ENCODE measurements at regions not wholly inside any gene's neighbourhood (a gene's known extent, or its start where the extent isn't known, plus 50 kb on each side); places are given as distances from the start of the nearest gene placed in this dataset.
"Not testable (repeated sequence)": the region's sequence is repeated elsewhere in the genome, so short reads cannot be mapped to it uniquely, and the experiment has no call there.

GRCh38 chr14:106011631-106012360, 485.4 kb downstream of the TMEM121 start:
- ATAC-seq (ENCODE audit: poor library complexity); intact Hi-C loops (cut with DNase I); DNase-seq: not testable (repeated sequence)

- ATAC-seq (ENCODE audit: poor library complexity); intact Hi-C loops (cut with DNase I); DNase-seq: not testable (repeated sequence)
These were observed 486.0 kb downstream of the TMEM121 start for GRCh38 chr14:106012361-106012725.

DNA sequence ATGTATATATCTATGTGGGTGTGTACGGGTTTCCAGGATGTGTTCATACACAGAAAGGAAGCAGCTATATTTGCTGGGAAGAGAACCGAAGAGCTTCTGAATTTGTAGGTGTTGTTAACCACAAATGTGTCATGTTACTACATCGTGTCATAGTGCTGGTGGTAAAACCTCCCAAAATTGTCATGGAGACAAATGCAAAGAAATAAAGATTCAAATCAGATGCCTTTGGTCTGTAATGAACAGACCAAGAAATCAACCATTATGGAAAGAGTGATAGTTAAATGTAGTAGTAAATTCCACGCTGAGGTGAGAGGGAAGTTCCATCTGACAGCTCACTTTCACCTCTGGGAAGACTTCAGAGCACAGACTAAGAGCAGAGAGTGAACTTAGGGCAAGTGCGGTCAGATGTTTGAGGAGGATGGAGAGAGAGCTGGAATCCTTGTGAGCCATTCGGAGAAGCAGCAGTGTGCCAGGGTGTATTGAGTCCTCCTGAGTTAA, 487.5 kb downstream of the TMEM121 start:
- no peak for ATAC-seq (ENCODE audit: poor library complexity)

DNA sequence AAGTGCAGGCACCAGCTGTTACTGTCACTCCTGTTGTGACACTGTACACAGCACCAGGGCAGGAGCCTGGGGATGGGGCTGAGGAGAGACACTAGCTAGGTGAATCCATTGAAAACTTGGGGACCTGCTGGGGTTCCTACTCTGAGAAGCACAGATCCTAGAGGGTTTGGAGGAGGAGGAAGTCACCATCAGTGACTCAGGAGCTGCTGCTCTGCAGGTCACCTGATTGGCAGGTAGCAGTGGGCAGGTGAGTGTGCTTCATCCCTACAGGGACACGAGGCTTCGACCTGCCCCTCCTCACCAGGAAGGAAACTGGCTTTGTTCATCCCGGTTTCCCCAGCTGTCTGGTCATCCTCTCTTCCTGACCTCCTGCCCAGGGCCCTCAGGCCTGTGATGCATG, 491.6 kb downstream of the TMEM121 start:
- DNase-seq; intact Hi-C loops (cut with DNase I); ATAC-seq (ENCODE audit: poor library complexity): not testable (repeated sequence)

More for the DNA sequence above, 487.5 kb downstream of the TMEM121 start:
- intact Hi-C loops (cut with DNase I) = no loop called here
- DNase-seq = no peak

GRCh38 chr14:106021832-106022231, 495.4 kb downstream of the TMEM121 start:
- ATAC-seq (ENCODE audit: poor library complexity) (no peak), DNase-seq (no peak)
- intact Hi-C loops (cut with DNase I) = no loop called here

DNA sequence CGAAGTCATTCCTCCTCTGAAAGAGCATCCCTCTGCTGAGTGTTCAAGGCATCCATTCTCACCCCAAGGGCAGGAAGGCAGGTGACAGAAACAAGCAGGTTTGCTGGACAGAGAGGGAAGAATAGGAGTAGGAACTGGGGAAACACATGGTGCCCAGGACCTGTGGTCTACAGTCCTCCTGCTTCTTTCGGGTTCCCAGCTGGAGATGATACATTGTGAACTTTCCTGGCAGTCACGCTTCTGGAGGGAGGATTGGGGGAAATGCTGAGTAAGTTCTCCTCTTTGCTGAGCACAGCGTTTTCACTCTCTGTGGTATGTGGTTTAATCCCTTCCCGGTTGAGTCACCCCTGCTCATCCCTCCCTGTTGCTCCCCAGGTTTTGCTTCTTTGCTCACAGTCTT, 496.3 kb downstream of the TMEM121 start:
- DNase-seq; ATAC-seq (ENCODE audit: poor library complexity); intact Hi-C loops (cut with DNase I): not testable (repeated sequence)

DNA sequence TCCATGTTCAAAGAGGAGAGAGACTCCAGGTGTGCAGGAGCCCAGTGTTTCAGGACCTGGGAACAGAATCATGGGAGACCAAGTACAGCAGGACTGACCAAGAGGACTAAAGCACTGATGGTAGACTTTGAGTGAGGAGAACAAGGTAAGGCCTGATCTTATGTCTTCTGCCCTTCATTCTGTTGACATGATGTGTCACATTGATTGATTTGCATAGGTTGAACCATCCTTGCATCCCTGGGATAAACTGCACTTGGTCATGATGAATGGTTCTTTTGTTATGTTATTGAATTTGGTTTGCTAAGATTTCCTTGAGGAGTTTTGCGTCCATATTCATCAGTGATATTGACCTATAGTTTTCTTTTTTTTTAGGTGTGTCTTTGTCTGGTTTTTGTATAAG, 497.0 kb downstream of the TMEM121 start:
- intact Hi-C loops (cut with DNase I) = no loop called here
- ATAC-seq (ENCODE audit: poor library complexity) (no peak), DNase-seq (no peak)

- DNase-seq (no peak), ATAC-seq (ENCODE audit: poor library complexity) (no peak)
- intact Hi-C loops (cut with DNase I) = no loop called here
These were observed 498.7 kb downstream of the TMEM121 start for GRCh38 chr14:106024983-106025604.

GRCh38 chr14:106026026-106026425, 499.6 kb downstream of the TMEM121 start:
- intact Hi-C loops (cut with DNase I) = no loop called here
- no peak for DNase-seq
- no peak for ATAC-seq (ENCODE audit: poor library complexity)

DNA sequence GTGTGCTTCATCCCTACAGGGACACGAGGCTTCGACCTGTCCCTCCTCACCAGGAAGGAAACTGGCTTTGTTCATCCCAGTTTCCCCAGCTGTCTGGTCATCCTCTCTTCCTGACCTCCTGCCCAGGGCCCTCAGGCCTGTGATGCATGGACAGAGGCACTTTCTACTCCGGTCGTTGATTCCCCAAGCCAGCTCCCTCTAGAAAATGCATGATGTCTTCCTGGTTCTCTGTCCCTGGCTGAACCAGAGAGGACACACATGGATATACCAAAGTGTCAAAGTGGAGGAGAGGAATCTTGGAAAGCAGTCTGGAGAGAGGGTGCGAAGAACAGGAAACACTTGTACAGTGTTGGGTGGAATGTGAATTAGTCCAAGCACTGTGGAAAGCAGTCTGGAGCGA, 501.4 kb downstream of the TMEM121 start:
- DNase-seq; intact Hi-C loops (cut with DNase I); ATAC-seq (ENCODE audit: poor library complexity): not testable (repeated sequence)

- ATAC-seq (ENCODE audit: poor library complexity) = no peak
- intact Hi-C loops (cut with DNase I) = no loop called here
- no peak for DNase-seq
These were observed 503.6 kb downstream of the TMEM121 start for GRCh38 chr14:106029959-106030358.

- no peak for ATAC-seq (ENCODE audit: poor library complexity)
- intact Hi-C loops (cut with DNase I) = no loop called here
- no peak for DNase-seq
These were observed 511.0 kb downstream of the TMEM121 start for GRCh38 chr14:106037380-106037779.

DNA sequence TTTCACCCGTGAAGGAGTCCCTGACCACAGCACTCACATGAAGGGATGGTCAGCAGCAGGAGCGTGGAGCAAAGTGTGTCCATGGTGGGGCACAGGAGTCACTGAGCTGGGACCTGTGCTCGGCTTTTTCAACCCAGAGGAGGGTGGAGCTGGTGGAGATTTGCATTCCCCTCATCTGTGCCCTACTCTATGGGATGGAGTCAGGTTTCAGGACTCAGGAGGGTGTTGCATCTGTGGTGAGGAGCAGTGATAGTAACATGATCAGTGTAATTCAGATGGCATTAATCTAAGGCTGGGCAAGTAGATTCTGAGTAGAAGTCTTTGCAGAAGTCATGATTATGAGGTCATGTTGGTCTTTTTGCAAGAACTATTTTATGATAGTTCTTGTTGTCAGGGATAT, 511.9 kb downstream of the TMEM121 start:
- no peak for DNase-seq
- intact Hi-C loops (cut with DNase I) = no loop called here
- no peak for ATAC-seq (ENCODE audit: poor library complexity)

DNA sequence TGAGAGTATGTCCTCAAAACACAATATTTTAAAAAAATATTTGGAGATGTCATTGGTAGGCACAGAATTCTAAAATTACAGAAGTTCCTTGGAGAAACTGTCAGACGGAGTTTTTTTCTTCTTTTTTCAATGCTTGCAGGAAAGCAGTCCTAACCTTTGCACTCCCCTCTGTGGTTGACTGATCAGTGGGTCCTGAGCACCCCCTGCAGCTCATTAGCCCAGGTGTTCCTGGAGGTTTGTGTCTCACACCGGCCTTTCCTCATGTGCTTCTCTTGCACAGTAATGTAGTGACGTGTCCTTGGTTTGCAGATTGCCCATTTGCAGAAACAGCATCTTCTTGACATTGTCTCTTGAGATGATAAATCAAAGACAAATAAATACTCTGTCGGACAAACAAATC, 513.0 kb downstream of the TMEM121 start:
- intact Hi-C loops (cut with DNase I) = no loop called here
- ATAC-seq (ENCODE audit: poor library complexity) = no peak
- no peak for DNase-seq

GRCh38 chr14:106044515-106044914, 518.1 kb downstream of the TMEM121 start:
- no peak for ATAC-seq (ENCODE audit: poor library complexity)
- no peak for DNase-seq
- intact Hi-C loops (cut with DNase I) = no loop called here

- intact Hi-C loops (cut with DNase I) = no loop called here
- ATAC-seq (ENCODE audit: poor library complexity) = no peak
- DNase-seq = peak; percentile 68
These were observed 518.7 kb downstream of the TMEM121 start for GRCh38 chr14:106044949-106045596.

GRCh38 chr14:106051796-106052195, 525.4 kb downstream of the TMEM121 start:
- ATAC-seq (ENCODE audit: poor library complexity) (no peak), DNase-seq (no peak)
- intact Hi-C loops (cut with DNase I) = no loop called here

- intact Hi-C loops (cut with DNase I) = no loop called here
- ATAC-seq (ENCODE audit: poor library complexity) (no peak), DNase-seq (no peak)
These were observed 528.9 kb downstream of the TMEM121 start for GRCh38 chr14:106055289-106055688.

GRCh38 chr14:106058342-106058741, 532.0 kb downstream of the TMEM121 start:
- DNase-seq (no peak), ATAC-seq (ENCODE audit: poor library complexity) (no peak)
- intact Hi-C loops (cut with DNase I) = no loop called here

Data from Right ventricle myocardium superior (tissue), 1 donor.